ENCODE measurements at regions not wholly inside any gene's neighbourhood (a gene's known extent, or its start where the extent isn't known, plus 50 kb on each side); places are given as distances from the start of the nearest gene placed in this dataset.

- TF ChIP-seq POLR2A (IDR thresholded peaks at IDR 0.05): no peak
- TF ChIP-seq, protein P1, sequence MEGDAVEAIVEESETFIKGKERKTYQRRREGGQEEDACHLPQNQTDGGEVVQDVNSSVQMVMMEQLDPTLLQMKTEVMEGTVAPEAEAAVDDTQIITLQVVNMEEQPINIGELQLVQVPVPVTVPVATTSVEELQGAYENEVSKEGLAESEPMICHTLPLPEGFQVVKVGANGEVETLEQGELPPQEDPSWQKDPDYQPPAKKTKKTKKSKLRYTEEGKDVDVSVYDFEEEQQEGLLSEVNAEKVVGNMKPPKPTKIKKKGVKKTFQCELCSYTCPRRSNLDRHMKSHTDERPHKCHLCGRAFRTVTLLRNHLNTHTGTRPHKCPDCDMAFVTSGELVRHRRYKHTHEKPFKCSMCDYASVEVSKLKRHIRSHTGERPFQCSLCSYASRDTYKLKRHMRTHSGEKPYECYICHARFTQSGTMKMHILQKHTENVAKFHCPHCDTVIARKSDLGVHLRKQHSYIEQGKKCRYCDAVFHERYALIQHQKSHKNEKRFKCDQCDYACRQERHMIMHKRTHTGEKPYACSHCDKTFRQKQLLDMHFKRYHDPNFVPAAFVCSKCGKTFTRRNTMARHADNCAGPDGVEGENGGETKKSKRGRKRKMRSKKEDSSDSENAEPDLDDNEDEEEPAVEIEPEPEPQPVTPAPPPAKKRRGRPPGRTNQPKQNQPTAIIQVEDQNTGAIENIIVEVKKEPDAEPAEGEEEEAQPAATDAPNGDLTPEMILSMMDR (IDR thresholded peaks at IDR 0.05): no peak
- DNase-seq: no peak
- H3K4me1 ChIP-seq: peaks cover 0 to 7% (median 6%) of the 10 kb centered on the region in 3 donors
- intact Hi-C loops (cut with DNase I): no loop called here
- WGBS, 2 donors: 75 to 85% methylated on average over 1 of the region's 1 CpG
- H3K27ac ChIP-seq: no peak overlapping the region
- H3K36me3 ChIP-seq: no peaks in the 10 kb centered on the region
- H3K4me3 ChIP-seq: no peak overlapping the region
- H3K9me3 ChIP-seq: no peaks in the 10 kb centered on the region
- H3K27me3 ChIP-seq: no peaks in the 10 kb centered on the region
Measured at GRCh38 chr3:159907828-159908227, 80.8 kb upstream of the IL12A start.

DNA sequence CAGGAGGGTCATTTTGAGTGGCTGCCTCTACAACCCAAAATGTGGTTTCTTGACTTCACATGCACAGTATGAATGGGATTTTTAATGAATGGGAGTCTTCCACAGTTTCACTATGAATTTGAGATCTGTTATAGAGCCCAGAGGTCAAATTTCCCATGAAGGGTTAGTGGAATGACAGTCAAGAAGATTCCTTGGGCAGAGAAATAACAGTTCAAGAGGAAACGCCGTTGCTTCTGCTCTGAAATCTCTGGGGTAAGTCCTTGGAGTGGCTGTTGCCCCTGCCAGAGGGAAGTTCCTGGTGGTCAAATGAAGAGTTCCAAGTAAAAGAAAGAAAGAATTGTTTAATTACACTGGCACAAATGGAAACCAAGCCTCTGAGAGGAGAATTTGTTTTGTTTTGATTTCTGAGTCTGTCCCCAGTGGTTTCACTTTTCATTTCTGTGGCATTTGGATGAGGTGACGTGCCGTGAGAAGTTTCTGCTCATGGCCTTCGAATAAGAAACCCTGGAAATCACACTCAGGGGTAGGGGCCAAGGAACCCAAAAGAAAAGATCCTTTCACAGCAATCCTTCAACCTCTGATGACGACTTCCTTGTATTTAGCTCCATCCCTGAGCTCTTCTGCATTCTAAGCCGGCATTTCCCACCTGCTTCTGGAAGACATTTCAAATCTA lies 77.5 kb upstream of the IL12A start:
- DNase-seq: no peak
- intact Hi-C loops (cut with DNase I): no loop called here
- 38 to 58% methylated on average over 7 of the region's 7 CpGs for WGBS, 2 donors
- Histone ChIP-seq H3K27me3 (no peaks in the 10 kb centered on the region), H3K4me1 (peaks cover 0 to 7% (median 6%) of the 10 kb centered on the region in 3 donors), H3K9me3 (no peaks in the 10 kb centered on the region), H3K4me3 (peak overlapping the region in 1 of 4 donors; percentile 56), H3K36me3 (no peaks in the 10 kb centered on the region), H3K27ac (no peak overlapping the region)
- TF ChIP-seq, protein P1 (IDR thresholded peaks at IDR 0.05): no peak
- no peak for TF ChIP-seq POLR2A (IDR thresholded peaks at IDR 0.05)

DNA sequence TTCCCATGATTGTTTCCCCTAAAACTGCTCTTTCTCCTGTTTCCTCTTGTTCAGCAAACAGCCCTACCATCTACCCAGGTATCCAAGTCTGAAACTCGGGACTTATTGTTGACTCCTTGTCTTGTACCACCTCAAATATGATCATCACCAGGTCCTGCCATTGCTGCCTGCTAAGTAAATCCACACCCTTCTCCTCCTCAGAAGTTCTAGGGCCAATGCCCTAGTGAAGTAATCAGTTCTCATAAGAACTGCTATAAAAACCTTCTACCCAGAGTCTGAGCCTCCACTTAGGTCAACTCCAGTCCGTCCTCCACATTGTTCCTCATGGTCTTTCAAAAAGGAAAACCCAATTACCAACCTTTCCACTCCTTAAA lies 77.0 kb upstream of the IL12A start:
- DNase-seq: no peak
- Histone ChIP-seq H3K4me3 (peak overlapping the region in 1 of 4 donors; percentile 56), H3K36me3 (no peaks in the 10 kb centered on the region), H3K9me3 (no peaks in the 10 kb centered on the region), H3K27ac (no peak overlapping the region), H3K4me1 (peaks cover 0 to 7% (median 6%) of the 10 kb centered on the region in 3 donors), H3K27me3 (no peaks in the 10 kb centered on the region)
- TF ChIP-seq, protein P1 (IDR thresholded peaks at IDR 0.05): no peak
- no peak for TF ChIP-seq POLR2A (IDR thresholded peaks at IDR 0.05)
- WGBS, 2 donors: 79 to 87% methylated on average over 2 of the region's 2 CpGs
- intact Hi-C loops (cut with DNase I): no loop called here

GRCh38 chr3:159913712-159914414 lies 74.8 kb upstream of the IL12A start:
- peaks cover 0 to 7% (median 6%) of the 10 kb centered on the region in 3 donors for H3K4me1 ChIP-seq
- H3K36me3 ChIP-seq: no peaks in the 10 kb centered on the region
- intact Hi-C loops (cut with DNase I): no loop called here
- no peak overlapping the region for H3K4me3 ChIP-seq
- TF ChIP-seq, protein P1 (IDR thresholded peaks at IDR 0.05): no peak
- TF ChIP-seq POLR2A (IDR thresholded peaks at IDR 0.05): no peak
- no peaks in the 10 kb centered on the region for H3K27me3 ChIP-seq
- no peak for DNase-seq
- H3K9me3 ChIP-seq: no peaks in the 10 kb centered on the region
- H3K27ac ChIP-seq: no peak overlapping the region
- 67 to 79% methylated on average over 1 of the region's 1 CpG for WGBS, 2 donors

- 77 to 93% methylated on average over 2 to 3 of the region's 3 CpGs for WGBS, 2 donors
- Histone ChIP-seq H3K4me1 (peaks cover 0 to 7% (median 6%) of the 10 kb centered on the region in 3 donors), H3K27ac (no peak overlapping the region), H3K27me3 (no peaks in the 10 kb centered on the region), H3K4me3 (no peak overlapping the region), H3K9me3 (no peaks in the 10 kb centered on the region), H3K36me3 (no peaks in the 10 kb centered on the region)
- intact Hi-C loops (cut with DNase I): no loop called here
- no peak for DNase-seq
- TF ChIP-seq POLR2A (IDR thresholded peaks at IDR 0.05): no peak
- TF ChIP-seq, protein P1 (IDR thresholded peaks at IDR 0.05): no peak
Measured at GRCh38 chr3:159914426-159914825, 74.2 kb upstream of the IL12A start.
